Brain pericyte (primary cell): ENCODE measurements at regions not wholly inside any gene's neighbourhood (a gene's known extent, or its start where the extent isn't known, plus 50 kb on each side); places are given as distances from the start of the nearest gene placed in this dataset.
A peak's percentile ranks its signal among the peaks of the same experiment; 100 is the strongest.

Source experiments
- DNase-seq: peaks from one replicate; pipeline ENCODE4 v3.0.0-alpha.2; 2012; ENCODE audit warnings: low read depth, low spot score

GRCh38 chr1:212557739-212558692 lies 50.5 kb upstream of the ATF3 start:
- DNase-seq: no peak

GRCh38 chr1:212558693-212559480 lies 49.7 kb upstream of the ATF3 start:
- DNase-seq: peak; percentile 93
